GM18508 (cell line): ENCODE measurements at regions not wholly inside any gene's neighbourhood (a gene's known extent, or its start where the extent isn't known, plus 50 kb on each side); places are given as distances from the start of the nearest gene placed in this dataset.
"Not testable (repeated sequence)": the region's sequence is repeated elsewhere in the genome, so short reads cannot be mapped to it uniquely, and the experiment has no call there.

ENCODE experiments used
- ATAC-seq: cut with Tn5 transposase; IDR thresholded peaks from one replicate; pipeline ENCODE4 v1.9.1; 2021; ENCODE audit warnings: moderate number of reproducible peaks; ENCODE audit not compliant: insufficient read depth, unreplicated experiment

DNA sequence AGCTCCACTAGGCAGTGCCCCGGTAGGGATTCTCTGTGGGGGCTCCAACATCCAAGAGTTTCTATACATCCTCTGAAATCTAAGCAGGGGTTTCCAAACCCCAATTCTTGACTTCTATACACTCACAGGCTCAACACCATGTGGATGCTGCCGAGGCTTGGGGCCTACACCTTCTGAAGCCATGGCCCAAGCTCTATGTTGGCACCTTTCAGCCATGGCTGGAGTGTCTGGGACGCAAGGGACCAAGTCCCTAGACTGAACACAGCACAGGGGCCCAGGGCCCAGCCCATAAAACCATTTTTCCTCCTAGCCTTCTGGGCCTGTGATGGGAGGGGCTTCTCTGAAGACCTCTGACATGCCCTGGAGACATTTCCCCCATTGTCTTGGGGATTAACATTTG, 511.8 kb downstream of the TRAM1L1 start:
- ATAC-seq: no peak

GRCh38 chr4:116561768-116562167, 523.6 kb downstream of the TRAM1L1 start:
- no peak for ATAC-seq

DNA sequence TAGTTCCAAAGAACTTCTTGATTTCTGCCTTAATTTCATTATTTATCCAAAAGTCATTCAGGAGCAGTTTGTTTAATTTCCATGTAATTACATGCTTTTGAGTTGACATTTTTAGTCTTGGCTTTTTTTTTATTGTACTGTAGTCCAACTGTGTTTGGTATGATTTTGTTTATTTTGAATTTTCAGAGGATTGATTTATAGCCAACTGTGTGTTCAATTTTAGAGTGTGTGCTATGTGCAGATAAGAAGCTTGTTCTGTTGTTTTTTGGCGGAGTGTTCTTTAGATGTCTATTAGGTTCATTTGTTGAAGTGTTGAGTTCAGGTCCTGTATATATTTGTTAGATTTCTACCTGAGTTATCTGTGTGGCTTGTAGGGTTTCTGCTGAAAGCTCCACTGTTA, 533.6 kb downstream of the TRAM1L1 start:
- no peak for ATAC-seq

- no peak for ATAC-seq
These were observed 537.7 kb downstream of the TRAM1L1 start for GRCh38 chr4:116547632-116548031.

GRCh38 chr4:116546759-116547158, 538.6 kb downstream of the TRAM1L1 start:
- no peak for ATAC-seq

DNA sequence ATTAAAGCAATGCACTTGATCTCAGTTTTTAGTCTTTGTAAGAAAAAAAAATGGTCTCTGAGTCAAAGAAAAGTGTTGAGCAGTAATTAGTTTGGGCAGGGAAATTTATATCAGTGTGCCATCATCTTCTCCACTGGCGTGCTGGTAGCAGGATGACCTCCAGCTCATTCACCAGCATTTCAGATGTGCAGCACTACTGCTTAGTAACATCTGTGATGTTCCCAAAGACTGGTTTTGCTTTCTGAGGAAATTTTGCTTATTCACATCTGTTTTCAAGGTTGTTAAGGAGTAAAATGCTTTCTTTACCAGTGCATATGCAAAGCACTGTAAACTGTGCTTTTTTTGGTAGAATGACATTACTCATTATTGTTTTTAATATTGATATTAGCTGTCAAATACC, 540.4 kb downstream of the TRAM1L1 start:
- no peak for ATAC-seq

DNA sequence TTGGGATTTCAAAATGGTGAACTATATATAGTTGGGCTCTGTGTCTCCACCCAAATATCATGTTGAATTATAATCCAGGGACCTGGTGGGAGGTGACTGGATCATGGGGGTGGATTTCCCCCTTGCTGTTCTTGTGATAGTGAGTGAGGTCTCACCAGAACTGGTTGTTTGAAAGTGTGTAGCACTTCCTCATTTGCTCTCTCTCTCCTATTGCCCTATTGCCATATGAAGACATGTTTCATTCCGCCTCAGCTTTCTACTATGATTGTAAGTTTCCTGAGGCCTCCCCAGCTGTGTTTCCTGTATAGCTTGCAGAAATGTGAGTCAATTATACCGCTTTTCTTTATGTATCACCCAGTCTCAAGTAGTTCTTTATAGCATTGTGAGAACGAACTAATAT, 545.6 kb downstream of the TRAM1L1 start:
- no peak for ATAC-seq

DNA sequence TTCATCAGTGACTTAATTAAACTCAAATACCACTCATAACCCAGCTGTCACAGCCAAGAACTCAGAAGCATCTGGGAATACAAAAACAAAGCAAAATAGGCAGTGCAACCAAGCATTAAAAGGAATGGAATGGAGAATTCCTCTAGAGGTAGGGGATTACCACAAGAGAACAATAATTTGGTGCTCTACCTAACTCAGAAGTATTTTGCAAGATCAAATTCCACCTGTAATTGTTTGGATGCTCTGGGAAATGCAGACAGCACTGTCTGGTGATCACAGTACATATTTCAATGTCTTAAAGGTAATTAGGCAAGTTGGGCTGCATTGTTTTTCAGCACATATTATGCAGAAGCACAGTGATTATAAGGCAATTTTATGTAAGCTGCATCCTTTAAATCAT, 547.5 kb downstream of the TRAM1L1 start:
- ATAC-seq: no peak

DNA sequence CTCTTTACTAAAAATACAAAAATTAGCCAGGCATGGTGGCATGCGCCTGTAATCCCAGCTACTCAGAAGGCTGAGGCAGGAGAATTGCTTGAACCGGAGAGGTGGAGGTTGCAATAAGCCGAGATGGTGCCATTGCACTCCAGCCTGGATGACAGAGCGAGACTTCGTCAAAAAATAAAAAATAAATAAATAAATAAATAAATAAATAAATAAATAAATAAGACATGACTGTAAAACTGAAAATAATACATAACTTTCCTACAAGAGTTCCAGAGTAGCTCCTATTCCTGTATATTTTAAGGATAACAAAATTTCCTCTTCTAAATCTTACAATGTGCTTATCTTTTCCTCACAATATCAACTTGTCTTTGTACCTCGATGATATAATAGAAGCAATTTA, 549.4 kb downstream of the TRAM1L1 start:
- not testable (repeated sequence) for ATAC-seq

- peak; percentile 68 for ATAC-seq
These were observed 553.5 kb downstream of the TRAM1L1 start for GRCh38 chr4:116531870-116532269.

DNA sequence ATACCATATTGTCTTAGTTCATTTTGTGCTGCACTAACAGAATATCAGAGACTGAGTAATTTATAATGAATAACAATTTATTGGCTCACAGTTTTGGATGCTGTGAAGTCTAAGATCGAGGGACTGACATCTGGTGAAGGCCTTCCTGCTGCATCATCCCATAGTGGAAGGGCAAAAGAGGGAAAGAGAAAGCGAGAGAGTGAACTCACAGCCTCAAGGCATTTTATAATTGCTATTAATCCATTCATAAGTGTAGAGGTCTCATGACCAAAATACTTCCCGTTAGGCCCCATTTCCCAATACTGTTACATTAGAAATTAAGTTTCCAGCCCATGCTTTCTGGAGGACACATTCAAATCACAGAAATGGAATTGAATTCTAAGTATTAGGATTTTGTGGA, 554.4 kb downstream of the TRAM1L1 start:
- ATAC-seq: no peak

- ATAC-seq: no peak
These were observed 555.3 kb downstream of the TRAM1L1 start for GRCh38 chr4:116530048-116530447.

- no peak for ATAC-seq
These were observed 556.2 kb downstream of the TRAM1L1 start for GRCh38 chr4:116529129-116529528.

- no peak for ATAC-seq
These were observed 562.5 kb downstream of the TRAM1L1 start for GRCh38 chr4:116522922-116523321.

GRCh38 chr4:116520886-116521285, 564.5 kb downstream of the TRAM1L1 start:
- ATAC-seq: no peak

DNA sequence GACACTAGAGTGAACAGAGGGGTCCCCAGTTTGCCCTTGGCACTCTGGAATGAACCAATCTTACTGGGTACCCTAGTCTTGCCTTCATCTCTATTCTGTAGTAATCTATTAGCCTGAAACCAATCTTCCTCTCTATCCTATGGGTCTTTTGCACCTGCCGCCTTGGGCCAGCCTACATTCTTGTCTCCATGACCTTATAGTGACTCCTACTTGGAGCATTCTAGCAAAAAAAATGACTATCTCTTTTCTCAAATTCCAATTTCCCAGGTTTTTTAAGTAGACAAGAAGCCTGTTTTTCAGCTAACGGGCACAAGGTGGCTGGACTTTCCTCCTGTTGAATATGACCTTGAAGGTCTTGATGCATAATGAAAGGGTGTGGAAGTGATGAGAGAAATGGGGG, 568.7 kb downstream of the TRAM1L1 start:
- ATAC-seq: no peak

GRCh38 chr4:116515959-116516358, 569.4 kb downstream of the TRAM1L1 start:
- ATAC-seq: no peak

DNA sequence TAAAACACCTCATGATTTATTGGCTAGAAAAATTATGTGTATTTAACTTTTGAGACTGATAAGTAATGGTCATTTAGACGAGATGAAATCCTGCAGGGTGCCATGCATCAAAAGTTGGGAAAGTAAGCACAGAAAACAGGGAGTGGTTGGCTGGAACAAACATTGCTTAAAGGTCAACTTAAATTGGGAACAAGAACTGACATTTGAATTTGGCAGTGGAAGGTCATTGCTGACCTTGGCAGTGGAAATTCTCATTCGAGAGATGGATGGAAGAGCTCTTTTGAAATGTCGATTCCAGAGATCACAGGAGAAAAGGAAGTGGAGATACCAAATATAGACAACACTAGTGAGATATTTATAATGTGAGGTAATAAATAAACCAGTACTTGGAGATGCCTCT, 572.8 kb downstream of the TRAM1L1 start:
- no peak for ATAC-seq

- no peak for ATAC-seq
These were observed 583.4 kb downstream of the TRAM1L1 start for GRCh38 chr4:116501954-116502353.

DNA sequence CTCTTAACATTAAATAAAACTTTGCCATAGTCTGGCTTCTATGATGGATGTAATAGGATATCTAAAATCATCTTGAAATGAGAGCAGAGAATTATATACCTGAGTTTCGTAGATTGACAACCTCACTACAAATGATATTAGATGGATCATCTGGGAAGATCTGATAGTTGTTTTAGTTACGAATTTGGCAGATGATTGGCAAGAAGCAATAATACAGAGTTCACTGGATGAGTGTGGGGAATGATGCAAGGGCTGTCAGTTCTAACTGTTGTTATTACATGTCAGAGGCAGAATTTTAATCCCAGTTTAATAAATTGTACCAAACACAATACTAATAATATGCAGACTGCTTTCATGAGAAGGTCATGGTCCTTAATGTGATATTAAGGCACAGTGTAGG, 585.2 kb downstream of the TRAM1L1 start:
- ATAC-seq: no peak

- no peak for ATAC-seq
These were observed 595.6 kb downstream of the TRAM1L1 start for GRCh38 chr4:116489739-116490138.

- no peak for ATAC-seq
These were observed 599.0 kb downstream of the TRAM1L1 start for GRCh38 chr4:116486401-116486800.

GRCh38 chr4:116480546-116480945, 604.8 kb downstream of the TRAM1L1 start:
- no peak for ATAC-seq
